ENCODE measurements at regions not wholly inside any gene's neighbourhood (a gene's known extent, or its start where the extent isn't known, plus 50 kb on each side); places are given as distances from the start of the nearest gene placed in this dataset.

GRCh38 chr4:96025011-96025410, 185.1 kb downstream of the PDHA2 start:
- no peak overlapping the region for H3K4me3 ChIP-seq (ENCODE audit: low read depth, low read length, poor library complexity, severe bottlenecking)
- no peaks in the 10 kb centered on the region for H3K27me3 ChIP-seq (replicated peaks; ENCODE audit: insufficient read depth, low read depth, low read length, poor library complexity)
- H3K36me3 ChIP-seq (ENCODE audit: insufficient read depth, low read length, poor library complexity, severe bottlenecking): no peaks in the 10 kb centered on the region
- BruUV-seq (replicated peaks): no TSS peak
- CTCF ChIA-PET: no interaction called here
- no peak for TF ChIP-seq CTCF (conservative IDR thresholded peaks at IDR 0.05; ENCODE audit: low read depth, low read length)
- no peak for TF ChIP-seq EZH2 (IDR thresholded peaks at IDR 0.05; ENCODE audit: borderline replicate concordance, low read depth, low read length, poor library complexity, severe bottlenecking)
- intact Hi-C loops (cut with micrococcal nuclease; ENCODE audit: unreplicated experiment): no loop called here
- DNase-seq (ENCODE audit: low spot score): no peak
- POLR2A ChIA-PET (ENCODE audit: low non-redundant PET): no interaction called here
- no peaks in the 10 kb centered on the region for H3K9me3 ChIP-seq (ENCODE audit: low read depth, low read length, poor library complexity, severe bottlenecking)
- no peak overlapping the region for H3K27ac ChIP-seq (ENCODE audit: low read depth, low read length, poor library complexity, severe bottlenecking)
- no peaks in the 10 kb centered on the region for H3K4me1 ChIP-seq (ENCODE audit: insufficient read depth, low read length, poor library complexity, severe bottlenecking)

GRCh38 chr4:96035727-96036126, 195.8 kb downstream of the PDHA2 start:
- ChIA-PET POLR2A (ENCODE audit: low non-redundant PET) (no interaction called here), CTCF (no interaction called here)
- H3K36me3 ChIP-seq (ENCODE audit: insufficient read depth, low read length, poor library complexity, severe bottlenecking): no peaks in the 10 kb centered on the region
- H3K4me1 ChIP-seq (ENCODE audit: insufficient read depth, low read length, poor library complexity, severe bottlenecking): no peaks in the 10 kb centered on the region
- TF ChIP-seq EZH2 (IDR thresholded peaks at IDR 0.05; ENCODE audit: borderline replicate concordance, low read depth, low read length, poor library complexity, severe bottlenecking) (no peak), CTCF (conservative IDR thresholded peaks at IDR 0.05; ENCODE audit: low read depth, low read length) (peak; percentile 57)
- no peak overlapping the region for H3K27ac ChIP-seq (ENCODE audit: low read depth, low read length, poor library complexity, severe bottlenecking)
- peak; percentile 39 for DNase-seq (ENCODE audit: low spot score)
- no TSS peak for BruUV-seq (replicated peaks)
- intact Hi-C loops (cut with micrococcal nuclease; ENCODE audit: unreplicated experiment): no loop called here
- no peaks in the 10 kb centered on the region for H3K27me3 ChIP-seq (replicated peaks; ENCODE audit: insufficient read depth, low read depth, low read length, poor library complexity)
- no peaks in the 10 kb centered on the region for H3K9me3 ChIP-seq (ENCODE audit: low read depth, low read length, poor library complexity, severe bottlenecking)
- no peak overlapping the region for H3K4me3 ChIP-seq (ENCODE audit: low read depth, low read length, poor library complexity, severe bottlenecking)

- TF ChIP-seq CTCF (conservative IDR thresholded peaks at IDR 0.05; ENCODE audit: low read depth, low read length): no peak
- TF ChIP-seq EZH2 (IDR thresholded peaks at IDR 0.05; ENCODE audit: borderline replicate concordance, low read depth, low read length, poor library complexity, severe bottlenecking): no peak
- intact Hi-C loops (cut with micrococcal nuclease; ENCODE audit: unreplicated experiment): no loop called here
- no TSS peak for BruUV-seq (replicated peaks)
- POLR2A ChIA-PET (ENCODE audit: low non-redundant PET): no interaction called here
- CTCF ChIA-PET: no interaction called here
- DNase-seq (ENCODE audit: low spot score): no peak
- no peaks in the 10 kb centered on the region for H3K27me3 ChIP-seq (replicated peaks; ENCODE audit: insufficient read depth, low read depth, low read length, poor library complexity)
- no peak overlapping the region for H3K27ac ChIP-seq (ENCODE audit: low read depth, low read length, poor library complexity, severe bottlenecking)
- H3K36me3 ChIP-seq (ENCODE audit: insufficient read depth, low read length, poor library complexity, severe bottlenecking): no peaks in the 10 kb centered on the region
- no peaks in the 10 kb centered on the region for H3K9me3 ChIP-seq (ENCODE audit: low read depth, low read length, poor library complexity, severe bottlenecking)
- H3K4me1 ChIP-seq (ENCODE audit: insufficient read depth, low read length, poor library complexity, severe bottlenecking): no peaks in the 10 kb centered on the region
- no peak overlapping the region for H3K4me3 ChIP-seq (ENCODE audit: low read depth, low read length, poor library complexity, severe bottlenecking)
These were observed 196.9 kb downstream of the PDHA2 start for GRCh38 chr4:96036781-96037180.

Data from A673 (cell line).